GM19099 (cell line): ENCODE measurements at regions not wholly inside any gene's neighbourhood (a gene's known extent, or its start where the extent isn't known, plus 50 kb on each side); places are given as distances from the start of the nearest gene placed in this dataset.

Experiments
- POLR2A ChIP-seq: IDR thresholded peaks from 3 replicates; pipeline ENCODE4 v1.6.1; 2011; ENCODE audit warnings: low read depth; ENCODE audit not compliant: insufficient read length; ENCODE audit errors: extremely low read depth

- TF ChIP-seq POLR2A = no peak
Measured at GRCh38 chr17:70539132-70539924, 370.0 kb downstream of the KCNJ2 start.

GRCh38 chr17:70542876-70543275 is 373.5 kb downstream of the KCNJ2 start:
- TF ChIP-seq POLR2A = no peak

- no peak for TF ChIP-seq POLR2A
Measured at GRCh38 chr17:70544317-70544716, 375.0 kb downstream of the KCNJ2 start.

GRCh38 chr17:70552230-70552981 is 383.1 kb downstream of the KCNJ2 start:
- no peak for TF ChIP-seq POLR2A

- no peak for TF ChIP-seq POLR2A
Measured at GRCh38 chr17:70552982-70553334, 383.6 kb downstream of the KCNJ2 start.

GRCh38 chr17:70555723-70556122 is 386.4 kb downstream of the KCNJ2 start:
- no peak for TF ChIP-seq POLR2A

- no peak for TF ChIP-seq POLR2A
Measured at GRCh38 chr17:70558821-70559220, 389.5 kb downstream of the KCNJ2 start.

- TF ChIP-seq POLR2A = no peak
Measured at GRCh38 chr17:70560471-70560870, 391.1 kb downstream of the KCNJ2 start.

GRCh38 chr17:70562137-70562536 is 392.8 kb downstream of the KCNJ2 start:
- TF ChIP-seq POLR2A = no peak

GRCh38 chr17:70563281-70563820 is 394.0 kb downstream of the KCNJ2 start:
- no peak for TF ChIP-seq POLR2A

GRCh38 chr17:70564006-70564620 is 394.8 kb downstream of the KCNJ2 start:
- no peak for TF ChIP-seq POLR2A

GRCh38 chr17:70569128-70569527 is 399.8 kb downstream of the KCNJ2 start:
- no peak for TF ChIP-seq POLR2A

- no peak for TF ChIP-seq POLR2A
Measured at GRCh38 chr17:70577456-70577855, 408.1 kb downstream of the KCNJ2 start.

GRCh38 chr17:70581459-70581858 is 412.1 kb downstream of the KCNJ2 start:
- TF ChIP-seq POLR2A = no peak

GRCh38 chr17:70582777-70583176 is 413.4 kb downstream of the KCNJ2 start:
- TF ChIP-seq POLR2A = no peak
